BE2C (cell line): ENCODE measurements at regions not wholly inside any gene's neighbourhood (a gene's known extent, or its start where the extent isn't known, plus 50 kb on each side); places are given as distances from the start of the nearest gene placed in this dataset.

ENCODE experiments used
- DNase-seq: peaks from one replicate; pipeline ENCODE4 v3.0.0-alpha.2; 2020
- H3K27me3 ChIP-seq: fragments of 250-450 bp; sonication (Bioruptor Pico); 2 replicates; pipeline ENCODE4 v1.5.1; 2020; ENCODE audit warnings: mild to moderate bottlenecking
- H3K36me3 ChIP-seq: fragments of 250-450 bp; sonication (Bioruptor Pico); 2 replicates; pipeline ENCODE4 v1.5.1; 2020; ENCODE audit warnings: mild to moderate bottlenecking
- H3K4me1 ChIP-seq: fragments of 250-450 bp; sonication (Bioruptor Pico); 2 replicates; pipeline ENCODE4 v1.5.1; 2020
- H3K4me3 ChIP-seq: 2 replicates; pipeline ENCODE4 v1.5.1; 2011; ENCODE audit warnings: low read depth, low read length
- H3K9me3 ChIP-seq: fragments of 250-450 bp; sonication (Bioruptor Pico); 2 replicates; pipeline ENCODE4 v1.5.1; 2020
- CTCF ChIP-seq: IDR thresholded peaks from 2 replicates; pipeline ENCODE4 v1.5.1; 2012; ENCODE audit warnings: mild to moderate bottlenecking, low read depth, low read length

DNA sequence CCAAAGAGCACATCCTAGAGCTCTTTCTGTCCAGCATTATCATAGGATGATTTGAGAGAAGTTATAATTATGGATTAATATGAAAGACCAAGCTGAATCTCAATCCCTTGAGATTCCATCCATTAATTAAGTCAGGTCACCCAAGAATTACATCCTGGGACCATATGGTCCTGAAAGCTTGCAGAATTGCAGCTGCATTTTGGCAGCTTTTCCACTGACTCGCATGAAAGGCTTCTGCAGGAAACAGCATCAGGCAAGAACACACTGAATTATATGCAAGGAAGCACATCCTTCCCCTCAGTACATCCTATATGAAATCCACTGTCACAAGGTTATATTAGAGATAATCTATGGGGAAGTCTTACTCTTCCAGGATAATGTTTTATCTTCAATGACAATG is 109.1 kb upstream of the CTNND2 start:
- no peak overlapping the region for H3K4me3 ChIP-seq
- TF ChIP-seq CTCF, result no peak
- no peaks in the 10 kb centered on the region for H3K4me1 ChIP-seq
- no peaks in the 10 kb centered on the region for H3K27me3 ChIP-seq
- no peaks in the 10 kb centered on the region for H3K36me3 ChIP-seq
- DNase-seq, result no peak
- no peaks in the 10 kb centered on the region; the same call in 1 of the 2 replicates for H3K9me3 ChIP-seq

DNA sequence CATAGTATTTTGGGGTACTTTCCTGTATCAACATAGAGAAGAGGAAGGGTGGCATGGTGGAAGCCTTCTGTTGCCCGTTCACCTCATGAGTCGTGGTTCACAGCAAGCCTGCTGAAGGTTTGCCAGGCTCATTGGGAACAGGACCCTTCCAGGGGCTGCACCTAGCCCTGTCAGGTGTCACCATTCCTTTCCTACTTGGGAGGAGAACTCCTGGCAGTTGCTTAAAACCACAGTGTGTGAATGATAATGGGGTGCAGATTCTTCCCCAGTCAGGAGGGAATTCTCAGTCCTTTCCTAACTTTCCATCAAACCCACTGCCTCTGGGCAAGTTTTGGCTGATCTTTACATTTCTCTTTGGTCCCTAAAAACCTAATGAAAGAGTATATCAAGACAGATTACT is 99.4 kb upstream of the CTNND2 start:
- H3K36me3 ChIP-seq, result no peaks in the 10 kb centered on the region
- no peak for TF ChIP-seq CTCF
- H3K9me3 ChIP-seq, result no peaks in the 10 kb centered on the region
- H3K4me3 ChIP-seq, result no peak overlapping the region
- no peaks in the 10 kb centered on the region for H3K4me1 ChIP-seq
- no peak for DNase-seq
- H3K27me3 ChIP-seq, result no peaks in the 10 kb centered on the region

DNA sequence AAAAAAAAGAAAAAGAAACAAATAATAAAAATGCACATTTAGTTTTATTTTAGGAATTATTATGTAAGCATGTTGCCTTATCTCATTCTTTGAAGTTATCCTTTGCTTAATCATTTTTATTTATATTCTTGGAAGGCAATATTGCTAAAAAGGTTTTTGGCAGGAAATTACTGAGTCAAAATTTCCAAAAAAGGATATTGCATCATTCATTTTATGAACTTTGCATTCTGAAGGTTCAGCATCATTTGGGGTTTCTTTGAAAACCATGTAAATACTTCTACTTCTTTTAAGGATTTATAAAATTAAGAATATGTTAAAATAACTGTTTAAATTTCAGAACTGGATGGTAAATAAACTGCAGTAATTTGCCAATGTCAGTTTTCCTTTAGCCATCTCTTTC is 94.2 kb upstream of the CTNND2 start:
- no peak for TF ChIP-seq CTCF
- Histone ChIP-seq H3K36me3 (no peaks in the 10 kb centered on the region), H3K4me3 (no peak overlapping the region), H3K4me1 (no peaks in the 10 kb centered on the region), H3K27me3 (no peaks in the 10 kb centered on the region), H3K9me3 (no peaks in the 10 kb centered on the region; the same call in 1 of the 2 replicates)
- DNase-seq, result no peak

DNA sequence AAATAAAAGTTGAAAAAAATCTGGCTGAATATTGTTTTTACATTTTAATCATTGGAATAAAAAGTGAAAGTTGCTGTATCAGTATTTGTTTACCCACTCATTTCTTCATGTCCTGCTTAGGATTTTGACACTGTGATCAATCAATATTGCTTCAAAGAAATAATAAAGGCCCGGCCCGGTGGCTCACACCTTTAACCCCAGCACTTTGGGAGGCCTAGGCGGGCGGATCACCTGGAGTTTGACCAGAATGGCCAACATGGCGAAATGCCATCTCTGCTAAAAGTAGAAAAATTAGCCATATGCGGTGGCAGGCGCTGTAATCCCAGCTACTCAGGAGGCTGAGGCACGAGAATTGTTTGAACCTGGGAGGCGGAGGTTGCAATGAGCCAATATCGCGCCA is 93.7 kb upstream of the CTNND2 start:
- Histone ChIP-seq H3K27me3 (no peaks in the 10 kb centered on the region), H3K4me1 (no peaks in the 10 kb centered on the region), H3K4me3 (no peak overlapping the region), H3K9me3 (no peaks in the 10 kb centered on the region; the same call in 1 of the 2 replicates), H3K36me3 (no peaks in the 10 kb centered on the region)
- DNase-seq, result no peak
- TF ChIP-seq CTCF, result no peak

GRCh38 chr5:11992518-11992917 is 88.3 kb upstream of the CTNND2 start:
- Histone ChIP-seq H3K4me3 (no peak overlapping the region), H3K4me1 (no peaks in the 10 kb centered on the region)
- TF ChIP-seq CTCF, result no peak

GRCh38 chr5:11985993-11986392 is 81.7 kb upstream of the CTNND2 start:
- no peak overlapping the region for H3K4me3 ChIP-seq
- no peak for TF ChIP-seq CTCF
- DNase-seq, result no peak
- H3K36me3 ChIP-seq, result no peaks in the 10 kb centered on the region
- H3K9me3 ChIP-seq, result no peaks in the 10 kb centered on the region; the same call in 1 of the 2 replicates
- no peaks in the 10 kb centered on the region for H3K27me3 ChIP-seq
- no peaks in the 10 kb centered on the region for H3K4me1 ChIP-seq

More at GRCh38 chr5:11992518-11992917, 88.3 kb upstream of the CTNND2 start:
- DNase-seq, result no peak
- H3K36me3 ChIP-seq, result no peaks in the 10 kb centered on the region
- no peaks in the 10 kb centered on the region for H3K27me3 ChIP-seq
- no peaks in the 10 kb centered on the region; the same call in 1 of the 2 replicates for H3K9me3 ChIP-seq
